ENCODE measurements at regions not wholly inside any gene's neighbourhood (a gene's known extent, or its start where the extent isn't known, plus 50 kb on each side); places are given as distances from the start of the nearest gene placed in this dataset.

GRCh38 chr11:23164022-23164421, 303.7 kb upstream of the CCDC179 start:
- Histone ChIP-seq H3K4me1 (no peaks in the 10 kb centered on the region), H3K36me3 (no peaks in the 10 kb centered on the region), H3K4me3 (no peak overlapping the region), H3K27me3 (ENCODE audit: low read depth) (no peaks in the 10 kb centered on the region), H3K9me3 (replicated peaks) (no peaks in the 10 kb centered on the region), H3K27ac (replicated peaks) (no peak overlapping the region)
- intact Hi-C loops (cut with micrococcal nuclease), result no loop called here
- TF ChIP-seq CTCF (IDR thresholded peaks at IDR 0.05; ENCODE audit: borderline replicate concordance), result no peak
- DNase-seq, result no peak

- no peak for TF ChIP-seq CTCF (IDR thresholded peaks at IDR 0.05; ENCODE audit: borderline replicate concordance)
- H3K9me3 ChIP-seq (replicated peaks), result no peaks in the 10 kb centered on the region
These were observed 306.1 kb upstream of the CCDC179 start for GRCh38 chr11:23166376-23166775.

GRCh38 chr11:23179609-23180008, 319.3 kb upstream of the CCDC179 start:
- Histone ChIP-seq H3K4me1 (no peaks in the 10 kb centered on the region), H3K4me3 (no peak overlapping the region), H3K27me3 (ENCODE audit: low read depth) (no peaks in the 10 kb centered on the region), H3K9me3 (replicated peaks) (no peaks in the 10 kb centered on the region), H3K27ac (replicated peaks) (no peak overlapping the region), H3K36me3 (no peaks in the 10 kb centered on the region)
- TF ChIP-seq CTCF (IDR thresholded peaks at IDR 0.05; ENCODE audit: borderline replicate concordance), result no peak
- intact Hi-C loops (cut with micrococcal nuclease), result no loop called here
- no peak for DNase-seq

More at GRCh38 chr11:23166376-23166775, 306.1 kb upstream of the CCDC179 start:
- Histone ChIP-seq H3K4me1 (no peaks in the 10 kb centered on the region), H3K4me3 (no peak overlapping the region), H3K36me3 (no peaks in the 10 kb centered on the region), H3K27me3 (ENCODE audit: low read depth) (no peaks in the 10 kb centered on the region), H3K27ac (replicated peaks) (no peak overlapping the region)
- no peak for DNase-seq
- intact Hi-C loops (cut with micrococcal nuclease), result no loop called here

- Histone ChIP-seq H3K9me3 (replicated peaks) (no peaks in the 10 kb centered on the region), H3K4me3 (no peak overlapping the region), H3K4me1 (no peaks in the 10 kb centered on the region), H3K36me3 (no peaks in the 10 kb centered on the region), H3K27ac (replicated peaks) (no peak overlapping the region), H3K27me3 (ENCODE audit: low read depth) (no peaks in the 10 kb centered on the region)
- DNase-seq, result no peak
- no peak for TF ChIP-seq CTCF (IDR thresholded peaks at IDR 0.05; ENCODE audit: borderline replicate concordance)
- intact Hi-C loops (cut with micrococcal nuclease), result no loop called here
These were observed 320.9 kb upstream of the CCDC179 start for GRCh38 chr11:23181022-23181807.

GRCh38 chr11:23192256-23192655, 332.0 kb upstream of the CCDC179 start:
- intact Hi-C loops (cut with micrococcal nuclease), result no loop called here
- no peaks in the 10 kb centered on the region for H3K9me3 ChIP-seq (replicated peaks)
- no peak for DNase-seq
- H3K27me3 ChIP-seq (ENCODE audit: low read depth), result no peaks in the 10 kb centered on the region
- H3K36me3 ChIP-seq, result no peaks in the 10 kb centered on the region
- no peak for TF ChIP-seq CTCF (IDR thresholded peaks at IDR 0.05; ENCODE audit: borderline replicate concordance)
- H3K27ac ChIP-seq (replicated peaks), result no peak overlapping the region
- no peak overlapping the region for H3K4me3 ChIP-seq
- H3K4me1 ChIP-seq, result no peaks in the 10 kb centered on the region
